ENCODE measurements at regions not wholly inside any gene's neighbourhood (a gene's known extent, or its start where the extent isn't known, plus 50 kb on each side); places are given as distances from the start of the nearest gene placed in this dataset.
"Not testable (repeated sequence)": the region's sequence is repeated elsewhere in the genome, so short reads cannot be mapped to it uniquely, and the experiment has no call there.

- no peak for DNase-seq (ENCODE audit: low spot score)
These were observed 723.2 kb upstream of the AGA start for GRCh38 chr4:178165251-178165950.

GRCh38 chr4:178165951-178166308, 723.7 kb upstream of the AGA start:
- DNase-seq (ENCODE audit: low spot score) = no peak

- no peak for DNase-seq (ENCODE audit: low spot score)
These were observed 731.5 kb upstream of the AGA start for GRCh38 chr4:178173771-178174170.

- no peak for DNase-seq (ENCODE audit: low spot score)
These were observed 732.5 kb upstream of the AGA start for GRCh38 chr4:178174756-178175155.

- no peak for DNase-seq (ENCODE audit: low spot score)
These were observed 743.3 kb upstream of the AGA start for GRCh38 chr4:178185517-178185916.

GRCh38 chr4:178192611-178193010, 750.4 kb upstream of the AGA start:
- DNase-seq (ENCODE audit: low spot score) = no peak

GRCh38 chr4:178196751-178197374, 754.6 kb upstream of the AGA start:
- no peak for DNase-seq (ENCODE audit: low spot score)

GRCh38 chr4:178198691-178199090, 756.5 kb upstream of the AGA start:
- no peak for DNase-seq (ENCODE audit: low spot score)

- no peak for DNase-seq (ENCODE audit: low spot score)
These were observed 760.2 kb upstream of the AGA start for GRCh38 chr4:178202422-178202821.

GRCh38 chr4:178205826-178206225, 763.6 kb upstream of the AGA start:
- no peak for DNase-seq (ENCODE audit: low spot score)

- no peak for DNase-seq (ENCODE audit: low spot score)
These were observed 773.1 kb upstream of the AGA start for GRCh38 chr4:178215309-178215708.

- no peak for DNase-seq (ENCODE audit: low spot score)
These were observed 773.5 kb upstream of the AGA start for GRCh38 chr4:178215763-178216162.

- not testable (repeated sequence) for DNase-seq (ENCODE audit: low spot score)
These were observed 784.2 kb upstream of the AGA start for GRCh38 chr4:178226421-178226820.

- no peak for DNase-seq (ENCODE audit: low spot score)
These were observed 791.7 kb upstream of the AGA start for GRCh38 chr4:178233906-178234305.

- no peak for DNase-seq (ENCODE audit: low spot score)
These were observed 798.7 kb upstream of the AGA start for GRCh38 chr4:178240891-178241290.

GRCh38 chr4:178241601-178242118, 799.4 kb upstream of the AGA start:
- no peak for DNase-seq (ENCODE audit: low spot score)

GRCh38 chr4:178242655-178243054, 800.4 kb upstream of the AGA start:
- DNase-seq (ENCODE audit: low spot score) = no peak

- no peak for DNase-seq (ENCODE audit: low spot score)
These were observed 802.5 kb upstream of the AGA start for GRCh38 chr4:178244785-178245184.

- no peak for DNase-seq (ENCODE audit: low spot score)
These were observed 812.9 kb upstream of the AGA start for GRCh38 chr4:178255172-178255571.

- no peak for DNase-seq (ENCODE audit: low spot score)
These were observed 816.4 kb upstream of the AGA start for GRCh38 chr4:178258603-178259002.

- no peak for DNase-seq (ENCODE audit: low spot score)
These were observed 817.3 kb upstream of the AGA start for GRCh38 chr4:178259566-178259965.

GRCh38 chr4:178264001-178264400, 821.8 kb upstream of the AGA start:
- DNase-seq (ENCODE audit: low spot score) = no peak

- no peak for DNase-seq (ENCODE audit: low spot score)
These were observed 829.1 kb upstream of the AGA start for GRCh38 chr4:178271386-178271785.

GRCh38 chr4:178273168-178273567, 830.9 kb upstream of the AGA start:
- DNase-seq (ENCODE audit: low spot score) = no peak
